Breast epithelium (tissue), 4 donors: ENCODE measurements at regions not wholly inside any gene's neighbourhood (a gene's known extent, or its start where the extent isn't known, plus 50 kb on each side); places are given as distances from the start of the nearest gene placed in this dataset.

ENCODE experiments used
- DNase-seq, 2 donors: peaks; one replicate each; pipeline ENCODE4 v3.0.0-alpha.2; 2019; ENCODE audit warnings: low spot score in 2 of 2
- H3K27ac ChIP-seq, 2 donors: fragments of 200-600 bp; sonication (generic) in 1 of 2; one replicate each; pipeline ENCODE4 v1.5.1; 2016 to 2019; ENCODE audit warnings: mild to moderate bottlenecking in 1 of 2
- H3K27me3 ChIP-seq, 2 donors: fragments of 200-600 bp; sonication (generic) in 1 of 2; one replicate each; pipeline versions ENCODE4 v1.5.1 to v1.6.0; 2017 to 2019; ENCODE audit warnings: control low read depth in 1 of 2, mild to moderate bottlenecking in 1 of 2
- H3K36me3 ChIP-seq: fragments of 200-600 bp; one replicate; pipeline ENCODE4 v1.5.1; 2019
- H3K4me1 ChIP-seq, 2 donors: fragments of 200-600 bp; sonication (generic); one replicate each; pipeline ENCODE4 v1.5.1; 2016 to 2019; ENCODE audit warnings: control low read depth in 1 of 2
- H3K4me3 ChIP-seq, 3 donors: fragments of 200-600 bp; sonication (generic); 1 replicate in 2 of 3; 2 replicates in 1 of 3; pipeline ENCODE4 v1.5.1; 2016 to 2019; ENCODE audit warnings: mild to moderate bottlenecking in 3 of 3, moderate library complexity in 2 of 3
- H3K9me3 ChIP-seq, 2 donors: fragments of 200-600 bp; sonication (generic) in 1 of 2; one replicate each; pipeline ENCODE4 v1.5.1; 2016 to 2019; ENCODE audit warnings: control low read depth in 1 of 2
- CTCF ChIP-seq, 3 donors: fragments of 450-650 bp; IDR thresholded peaks; one replicate each; pipeline ENCODE4 v1.5.1; 2016 to 2017; ENCODE audit warnings: antibody characterized with exemption in 3 of 3, mild to moderate bottlenecking in 3 of 3, moderate library complexity in 3 of 3
- POLR2A ChIP-seq: fragments of 450-650 bp; IDR thresholded peaks from one replicate; pipeline ENCODE4 v1.6.1; 2016; ENCODE audit warnings: antibody characterized with exemption, mild to moderate bottlenecking, moderate library complexity
- POLR2AphosphoS5 ChIP-seq, 3 donors: sonication (generic); formaldehyde crosslinking; IDR thresholded peaks; one replicate each; pipeline ENCODE4 v1.6.1; 2017; ENCODE audit warnings: antibody characterized with exemption in 3 of 3
- intact Hi-C: fragments of 100-400 bp; cut with DNase I; formaldehyde crosslinking; loops from one replicate; pipeline ENCODE4 v1.15.1; 2023; ENCODE audit warnings: low total_unique reads

GRCh38 chr10:120975072-120975867, 124.1 kb downstream of the WDR11 start:
- Histone ChIP-seq H3K9me3 (peaks cover 0 to 14% of the 10 kb centered on the region in 2 donors), H3K4me3 (no peak overlapping the region), H3K27ac (no peak overlapping the region), H3K27me3 (peaks cover 0 to 49% of the 10 kb centered on the region in 2 donors), H3K4me1 (no peaks in the 10 kb centered on the region), H3K36me3 (no peaks in the 10 kb centered on the region)
- no peak for DNase-seq
- intact Hi-C loops, result no loop called here
- TF ChIP-seq POLR2A (no peak), POLR2AphosphoS5 (IDR thresholded peaks at IDR 0.05) (no peak), CTCF (IDR thresholded peaks at IDR 0.05) (no peak)

- intact Hi-C loops, result no loop called here
- H3K9me3 ChIP-seq, result peaks cover 0 to 14% of the 10 kb centered on the region in 2 donors
- H3K27ac ChIP-seq, result no peak overlapping the region
- H3K4me1 ChIP-seq, result no peaks in the 10 kb centered on the region
- H3K27me3 ChIP-seq, result peaks cover 0 to 43% of the 10 kb centered on the region in 2 donors
- no peak for DNase-seq
- H3K4me3 ChIP-seq, result no peak overlapping the region
- TF ChIP-seq POLR2AphosphoS5 (IDR thresholded peaks at IDR 0.05) (no peak), POLR2A (no peak), CTCF (IDR thresholded peaks at IDR 0.05) (no peak)
- no peaks in the 10 kb centered on the region for H3K36me3 ChIP-seq
These were observed 124.7 kb downstream of the WDR11 start for GRCh38 chr10:120975868-120976225.

- intact Hi-C loops, result no loop called here
- no peak for TF ChIP-seq CTCF (IDR thresholded peaks at IDR 0.05)
- no peak for TF ChIP-seq POLR2A
- no peak for TF ChIP-seq POLR2AphosphoS5 (IDR thresholded peaks at IDR 0.05)
- Histone ChIP-seq H3K4me1 (no peaks in the 10 kb centered on the region), H3K4me3 (no peak overlapping the region), H3K27ac (no peak overlapping the region), H3K27me3 (peaks cover 0 to 36% of the 10 kb centered on the region in 2 donors), H3K9me3 (peaks cover 0 to 14% of the 10 kb centered on the region in 2 donors), H3K36me3 (no peaks in the 10 kb centered on the region)
- DNase-seq, result no peak
These were observed 126.7 kb downstream of the WDR11 start for GRCh38 chr10:120977897-120978296.

GRCh38 chr10:120978589-120979252, 127.6 kb downstream of the WDR11 start:
- H3K4me3 ChIP-seq, result peak overlapping the region in 1 of 3 donors; percentile 55
- no peak overlapping the region for H3K27ac ChIP-seq
- peaks cover 0 to 12% of the 10 kb centered on the region in 2 donors for H3K9me3 ChIP-seq
- TF ChIP-seq CTCF (IDR thresholded peaks at IDR 0.05) (no peak), POLR2A (no peak), POLR2AphosphoS5 (IDR thresholded peaks at IDR 0.05) (no peak)
- no peak for DNase-seq
- intact Hi-C loops, result no loop called here
- no peaks in the 10 kb centered on the region for H3K36me3 ChIP-seq
- no peaks in the 10 kb centered on the region for H3K4me1 ChIP-seq
- H3K27me3 ChIP-seq, result peaks cover 0 to 29% of the 10 kb centered on the region in 2 donors
